DND-41 (cell line): ENCODE measurements at regions not wholly inside any gene's neighbourhood (a gene's known extent, or its start where the extent isn't known, plus 50 kb on each side); places are given as distances from the start of the nearest gene placed in this dataset.

Experiments
- ATAC-seq: fragments of 200-7000 bp; cut with Tn5 transposase; 3 replicates; pipeline ENCODE4 v1.9.1; 2021; ENCODE audit warnings: low read depth; ENCODE audit not compliant: insufficient read depth
- DNase-seq: peaks from one replicate; pipeline ENCODE4 v3.0.0-alpha.2; 2020
- H2AFZ ChIP-seq: 2 replicates; pipeline ENCODE4 v1.6.0; 2012; ENCODE audit warnings: low read depth, low read length
- H3K27ac ChIP-seq: 2 replicates; pipeline ENCODE4 v1.5.1; 2012; ENCODE audit warnings: low read length, inconsistent platforms
- H3K27me3 ChIP-seq: fragments of 200-600 bp; sonication (generic); 2 replicates; pipeline ENCODE4 v1.6.0; 2012; ENCODE audit warnings: low read length, mild to moderate bottlenecking, inconsistent platforms; ENCODE audit not compliant: insufficient read depth, poor library complexity
- H3K36me3 ChIP-seq: 2 replicates; pipeline ENCODE4 v1.5.1; 2012; ENCODE audit warnings: low read length, inconsistent platforms; ENCODE audit not compliant: insufficient read depth
- H3K4me1 ChIP-seq: 2 replicates; pipeline ENCODE4 v1.5.1; 2012; ENCODE audit warnings: mild to moderate bottlenecking, low read length; ENCODE audit not compliant: insufficient read depth
- H3K4me2 ChIP-seq: 2 replicates; pipeline ENCODE4 v1.6.0; 2012; ENCODE audit warnings: mild to moderate bottlenecking, moderate library complexity, low read length, inconsistent platforms; ENCODE audit not compliant: insufficient read depth
- H3K4me3 ChIP-seq, 2 experiments: fragments of 200-600 bp in 1 of 2; shearing (Covaris generic) in 1 of 2; 2 replicates each; pipeline ENCODE4 v1.5.1; 2012 to 2016; ENCODE audit warnings: inconsistent platforms in 2 of 2, low read length in 2 of 2, mild to moderate bottlenecking in 2 of 2, low read depth in 1 of 2, moderate library complexity in 1 of 2
- H3K79me2 ChIP-seq: 2 replicates; pipeline ENCODE4 v1.6.0; 2012; ENCODE audit warnings: low read length, inconsistent platforms; ENCODE audit not compliant: insufficient read depth
- H3K9ac ChIP-seq: 2 replicates; pipeline ENCODE4 v1.6.0; 2012; ENCODE audit warnings: low read depth, mild to moderate bottlenecking, inconsistent platforms, low read length, moderate library complexity
- H3K9me3 ChIP-seq: 2 replicates; pipeline ENCODE4 v1.5.1; 2012; ENCODE audit warnings: low read length, moderate library complexity, mild to moderate bottlenecking, inconsistent platforms; ENCODE audit not compliant: insufficient read depth, severe bottlenecking
- H4K20me1 ChIP-seq: 2 replicates; pipeline ENCODE4 v1.6.0; 2012; ENCODE audit warnings: low read length; ENCODE audit not compliant: insufficient read depth
- EZH2 ChIP-seq: IDR thresholded peaks from 3 replicates; pipeline ENCODE4 v1.6.1; 2012; ENCODE audit warnings: borderline replicate concordance, low read depth, mild to moderate bottlenecking, moderate library complexity, low read length, inconsistent platforms; ENCODE audit not compliant: severe bottlenecking
- TF ChIP-seq, protein P1 (sequence below): IDR thresholded peaks from 2 replicates; pipeline ENCODE4 v1.5.1; 2012; ENCODE audit warnings: borderline replicate concordance, low read length, moderate library complexity, mild to moderate bottlenecking; ENCODE audit not compliant: poor library complexity, severe bottlenecking; ENCODE audit errors: extremely low read depth

DNA sequence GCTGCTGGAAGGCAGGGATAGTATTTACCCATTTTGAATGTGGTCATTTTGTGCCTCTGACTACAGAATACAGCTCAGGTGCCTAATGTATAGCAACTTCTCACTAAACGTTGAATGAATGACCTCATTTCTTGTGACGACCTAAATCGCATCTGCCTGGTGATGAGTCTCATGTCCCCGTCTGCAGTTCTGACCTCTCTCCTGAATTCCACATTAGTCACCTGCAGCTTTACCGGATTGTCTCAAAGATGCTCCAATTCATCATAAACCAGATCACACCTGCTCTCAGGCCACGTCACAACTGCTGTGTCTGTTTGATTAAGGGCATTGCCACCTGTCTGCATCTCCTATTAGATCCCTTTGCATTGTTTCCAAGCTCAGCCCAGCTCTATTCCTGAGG is 133.6 kb upstream of the MYT1L start:
- Histone ChIP-seq H4K20me1 (no peaks in the 10 kb centered on the region), H3K79me2 (no peaks in the 10 kb centered on the region), H3K9ac (no peak overlapping the region), H3K4me2 (no peak overlapping the region), H3K4me1 (no peaks in the 10 kb centered on the region), H3K4me3 (no peak overlapping the region), H2AFZ (no peak overlapping the region), H3K9me3 (no peaks in the 10 kb centered on the region), H3K36me3 (no peaks in the 10 kb centered on the region), H3K27ac (no peak overlapping the region), H3K27me3 (no peaks in the 10 kb centered on the region)
- DNase-seq = no peak
- ATAC-seq = no peak
- TF ChIP-seq EZH2 = no peak
- TF ChIP-seq, protein P1, sequence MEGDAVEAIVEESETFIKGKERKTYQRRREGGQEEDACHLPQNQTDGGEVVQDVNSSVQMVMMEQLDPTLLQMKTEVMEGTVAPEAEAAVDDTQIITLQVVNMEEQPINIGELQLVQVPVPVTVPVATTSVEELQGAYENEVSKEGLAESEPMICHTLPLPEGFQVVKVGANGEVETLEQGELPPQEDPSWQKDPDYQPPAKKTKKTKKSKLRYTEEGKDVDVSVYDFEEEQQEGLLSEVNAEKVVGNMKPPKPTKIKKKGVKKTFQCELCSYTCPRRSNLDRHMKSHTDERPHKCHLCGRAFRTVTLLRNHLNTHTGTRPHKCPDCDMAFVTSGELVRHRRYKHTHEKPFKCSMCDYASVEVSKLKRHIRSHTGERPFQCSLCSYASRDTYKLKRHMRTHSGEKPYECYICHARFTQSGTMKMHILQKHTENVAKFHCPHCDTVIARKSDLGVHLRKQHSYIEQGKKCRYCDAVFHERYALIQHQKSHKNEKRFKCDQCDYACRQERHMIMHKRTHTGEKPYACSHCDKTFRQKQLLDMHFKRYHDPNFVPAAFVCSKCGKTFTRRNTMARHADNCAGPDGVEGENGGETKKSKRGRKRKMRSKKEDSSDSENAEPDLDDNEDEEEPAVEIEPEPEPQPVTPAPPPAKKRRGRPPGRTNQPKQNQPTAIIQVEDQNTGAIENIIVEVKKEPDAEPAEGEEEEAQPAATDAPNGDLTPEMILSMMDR = no peak

DNA sequence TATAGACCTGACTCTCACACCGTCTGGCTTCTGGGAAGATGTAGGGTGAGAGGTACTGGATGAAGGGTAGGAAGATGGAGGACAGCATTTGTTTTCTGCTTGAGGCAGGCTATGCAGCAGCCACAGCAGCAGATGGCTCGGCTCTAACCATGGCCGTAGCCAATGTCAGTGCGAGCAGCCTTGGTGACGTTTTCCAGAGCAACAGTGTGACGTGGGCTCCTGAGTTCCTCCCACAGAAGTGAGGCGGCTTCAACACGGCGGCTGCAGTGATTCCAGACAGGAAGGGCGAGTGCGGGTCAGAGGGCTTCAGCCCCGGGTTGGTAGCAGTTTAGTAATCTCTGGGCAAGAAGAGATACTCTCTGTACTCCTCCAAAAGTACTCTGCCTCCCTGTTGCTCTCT is 133.0 kb upstream of the MYT1L start:
- ATAC-seq (no peak), DNase-seq (no peak)
- no peaks in the 10 kb centered on the region for H3K79me2 ChIP-seq
- no peak overlapping the region for H3K4me3 ChIP-seq
- H3K4me1 ChIP-seq = no peaks in the 10 kb centered on the region
- H3K4me2 ChIP-seq = no peak overlapping the region
- H3K27me3 ChIP-seq = no peaks in the 10 kb centered on the region
- no peaks in the 10 kb centered on the region for H3K36me3 ChIP-seq
- no peak overlapping the region for H3K27ac ChIP-seq
- no peak overlapping the region for H2AFZ ChIP-seq
- no peaks in the 10 kb centered on the region for H3K9me3 ChIP-seq
- no peaks in the 10 kb centered on the region for H4K20me1 ChIP-seq
- H3K9ac ChIP-seq = no peak overlapping the region
- no peak for TF ChIP-seq EZH2
- TF ChIP-seq, protein P1 = no peak

DNA sequence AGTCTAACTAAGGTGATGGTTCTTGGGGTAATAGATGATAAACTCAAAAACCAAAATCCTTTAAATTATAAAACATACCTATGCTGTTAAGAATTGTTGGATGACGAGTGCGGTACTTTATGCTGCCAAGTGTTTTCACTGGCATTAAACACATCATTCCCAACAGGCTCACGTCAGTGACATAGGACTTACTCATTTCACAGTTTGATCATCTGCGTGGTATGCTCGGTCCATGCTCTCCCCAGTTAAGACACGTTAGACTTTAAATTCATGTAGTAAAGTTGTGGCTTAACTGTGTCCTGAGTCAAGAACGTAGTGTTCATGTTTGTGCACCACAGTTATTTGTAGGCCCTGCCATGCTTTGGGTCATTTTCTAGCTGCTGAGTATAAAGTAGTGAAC is 125.6 kb upstream of the MYT1L start:
- no peaks in the 10 kb centered on the region for H3K36me3 ChIP-seq
- no peak overlapping the region for H3K27ac ChIP-seq
- H3K79me2 ChIP-seq = no peaks in the 10 kb centered on the region
- no peak overlapping the region for H3K4me3 ChIP-seq
- no peaks in the 10 kb centered on the region for H3K9me3 ChIP-seq
- no peaks in the 10 kb centered on the region for H3K4me1 ChIP-seq
- H3K27me3 ChIP-seq = no peaks in the 10 kb centered on the region
- ATAC-seq = no peak
- no peak for DNase-seq
- H4K20me1 ChIP-seq = no peaks in the 10 kb centered on the region
- no peak overlapping the region for H2AFZ ChIP-seq
- no peak overlapping the region for H3K9ac ChIP-seq
- no peak for TF ChIP-seq EZH2
- TF ChIP-seq, protein P1 = no peak
- H3K4me2 ChIP-seq = no peak overlapping the region

- no peaks in the 10 kb centered on the region for H3K9me3 ChIP-seq
- H4K20me1 ChIP-seq = no peaks in the 10 kb centered on the region
- H3K36me3 ChIP-seq = no peaks in the 10 kb centered on the region
- TF ChIP-seq, protein P1 = no peak
- no peak for TF ChIP-seq EZH2
- no peak overlapping the region for H3K27ac ChIP-seq
- no peak overlapping the region for H3K4me2 ChIP-seq
- H3K4me1 ChIP-seq = no peaks in the 10 kb centered on the region
- H3K9ac ChIP-seq = no peak overlapping the region
- H3K27me3 ChIP-seq = no peaks in the 10 kb centered on the region
- no peak overlapping the region for H3K4me3 ChIP-seq
- ATAC-seq = no peak
- DNase-seq = no peak
- no peaks in the 10 kb centered on the region for H3K79me2 ChIP-seq
- no peak overlapping the region for H2AFZ ChIP-seq
Observed at GRCh38 chr2:2455151-2455550, 124.1 kb upstream of the MYT1L start.
